ENCODE measurements at regions not wholly inside any gene's neighbourhood (a gene's known extent, or its start where the extent isn't known, plus 50 kb on each side); places are given as distances from the start of the nearest gene placed in this dataset.

DNA sequence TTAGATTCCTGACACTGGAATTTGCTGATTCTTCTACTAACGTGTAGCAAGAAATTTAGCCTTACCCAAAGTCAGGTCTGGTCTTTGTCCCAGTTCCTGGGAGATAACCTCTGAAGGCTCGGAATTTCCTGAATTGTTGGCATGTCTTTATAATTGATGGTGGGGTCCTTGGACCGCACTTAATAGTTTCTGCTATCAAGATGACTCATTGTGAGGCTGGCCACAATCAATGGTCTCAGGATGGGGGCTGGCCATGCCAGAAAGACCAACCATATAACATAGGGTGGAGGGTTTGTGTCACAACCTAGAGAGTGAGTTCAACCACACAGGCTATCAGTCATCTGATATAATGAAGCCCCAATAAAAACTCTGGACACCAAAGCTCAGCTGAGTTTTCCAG, 259.7 kb downstream of the DAD1 start (continued):
- TF ChIP-seq GABPA (IDR thresholded peaks at IDR 0.05; ENCODE audit: borderline replicate concordance, insufficient read depth, low read length) (no peak), RNF2 (IDR thresholded peaks at IDR 0.05; ENCODE audit: borderline replicate concordance, low read depth, low read length, missing control alignments, poor library complexity, severe bottlenecking) (no peak), CBX8 (IDR thresholded peaks at IDR 0.05; ENCODE audit: borderline replicate concordance, low read depth, low read length) (no peak), RBBP5 (IDR thresholded peaks at IDR 0.05; ENCODE audit: borderline replicate concordance, low read depth, low read length) (no peak)
- TF ChIP-seq, protein P1, sequence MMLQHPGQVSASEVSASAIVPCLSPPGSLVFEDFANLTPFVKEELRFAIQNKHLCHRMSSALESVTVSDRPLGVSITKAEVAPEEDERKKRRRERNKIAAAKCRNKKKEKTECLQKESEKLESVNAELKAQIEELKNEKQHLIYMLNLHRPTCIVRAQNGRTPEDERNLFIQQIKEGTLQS (IDR thresholded peaks at IDR 0.05; ENCODE audit: insufficient read depth, low read depth, low read length): no peak
